ENCODE measurements at regions not wholly inside any gene's neighbourhood (a gene's known extent, or its start where the extent isn't known, plus 50 kb on each side); places are given as distances from the start of the nearest gene placed in this dataset.

DNA sequence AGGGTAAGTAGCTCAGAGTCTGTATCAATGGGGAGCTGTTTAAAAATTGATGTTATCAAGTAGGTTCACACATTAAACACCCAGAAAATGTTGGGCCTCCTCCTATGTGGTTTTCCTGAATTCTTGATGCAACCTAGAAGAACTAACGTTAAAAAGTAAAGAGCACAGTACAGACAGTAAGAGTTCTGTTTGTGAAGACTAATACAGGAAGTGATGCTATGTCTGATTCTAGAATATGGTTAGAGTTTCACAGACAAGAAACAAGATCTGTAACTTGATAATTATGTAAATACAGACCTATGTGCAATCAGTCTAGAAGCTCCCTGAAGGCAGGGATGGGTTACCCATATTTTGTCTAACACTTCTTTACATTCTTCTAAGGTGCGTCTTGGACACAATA lies 214.9 kb upstream of the BTG1 start:
- intact Hi-C loops (cut with micrococcal nuclease; ENCODE audit: unreplicated experiment): no loop called here
- DNase-seq (ENCODE audit: low spot score): no peak
- no peak overlapping the region for H3K4me3 ChIP-seq (ENCODE audit: low read depth, low read length, poor library complexity, severe bottlenecking)
- no peak overlapping the region for H3K27ac ChIP-seq (ENCODE audit: low read depth, low read length, poor library complexity, severe bottlenecking)
- ChIA-PET CTCF (no interaction called here), POLR2A (ENCODE audit: low non-redundant PET) (no interaction called here)
- H3K4me1 ChIP-seq (ENCODE audit: insufficient read depth, low read length, poor library complexity, severe bottlenecking): peaks cover 21% of the 10 kb centered on the region
- no peaks in the 10 kb centered on the region for H3K27me3 ChIP-seq (replicated peaks; ENCODE audit: insufficient read depth, low read depth, low read length, poor library complexity)
- BruUV-seq (replicated peaks): no TSS peak
- H3K36me3 ChIP-seq (ENCODE audit: insufficient read depth, low read length, poor library complexity, severe bottlenecking): no peaks in the 10 kb centered on the region
- H3K9me3 ChIP-seq (ENCODE audit: low read depth, low read length, poor library complexity, severe bottlenecking): no peaks in the 10 kb centered on the region
- TF ChIP-seq EZH2 (IDR thresholded peaks at IDR 0.05; ENCODE audit: borderline replicate concordance, low read depth, low read length, poor library complexity, severe bottlenecking): no peak
- TF ChIP-seq, protein P1, sequence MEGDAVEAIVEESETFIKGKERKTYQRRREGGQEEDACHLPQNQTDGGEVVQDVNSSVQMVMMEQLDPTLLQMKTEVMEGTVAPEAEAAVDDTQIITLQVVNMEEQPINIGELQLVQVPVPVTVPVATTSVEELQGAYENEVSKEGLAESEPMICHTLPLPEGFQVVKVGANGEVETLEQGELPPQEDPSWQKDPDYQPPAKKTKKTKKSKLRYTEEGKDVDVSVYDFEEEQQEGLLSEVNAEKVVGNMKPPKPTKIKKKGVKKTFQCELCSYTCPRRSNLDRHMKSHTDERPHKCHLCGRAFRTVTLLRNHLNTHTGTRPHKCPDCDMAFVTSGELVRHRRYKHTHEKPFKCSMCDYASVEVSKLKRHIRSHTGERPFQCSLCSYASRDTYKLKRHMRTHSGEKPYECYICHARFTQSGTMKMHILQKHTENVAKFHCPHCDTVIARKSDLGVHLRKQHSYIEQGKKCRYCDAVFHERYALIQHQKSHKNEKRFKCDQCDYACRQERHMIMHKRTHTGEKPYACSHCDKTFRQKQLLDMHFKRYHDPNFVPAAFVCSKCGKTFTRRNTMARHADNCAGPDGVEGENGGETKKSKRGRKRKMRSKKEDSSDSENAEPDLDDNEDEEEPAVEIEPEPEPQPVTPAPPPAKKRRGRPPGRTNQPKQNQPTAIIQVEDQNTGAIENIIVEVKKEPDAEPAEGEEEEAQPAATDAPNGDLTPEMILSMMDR (conservative IDR thresholded peaks at IDR 0.05; ENCODE audit: low read depth, low read length): no peak

DNA sequence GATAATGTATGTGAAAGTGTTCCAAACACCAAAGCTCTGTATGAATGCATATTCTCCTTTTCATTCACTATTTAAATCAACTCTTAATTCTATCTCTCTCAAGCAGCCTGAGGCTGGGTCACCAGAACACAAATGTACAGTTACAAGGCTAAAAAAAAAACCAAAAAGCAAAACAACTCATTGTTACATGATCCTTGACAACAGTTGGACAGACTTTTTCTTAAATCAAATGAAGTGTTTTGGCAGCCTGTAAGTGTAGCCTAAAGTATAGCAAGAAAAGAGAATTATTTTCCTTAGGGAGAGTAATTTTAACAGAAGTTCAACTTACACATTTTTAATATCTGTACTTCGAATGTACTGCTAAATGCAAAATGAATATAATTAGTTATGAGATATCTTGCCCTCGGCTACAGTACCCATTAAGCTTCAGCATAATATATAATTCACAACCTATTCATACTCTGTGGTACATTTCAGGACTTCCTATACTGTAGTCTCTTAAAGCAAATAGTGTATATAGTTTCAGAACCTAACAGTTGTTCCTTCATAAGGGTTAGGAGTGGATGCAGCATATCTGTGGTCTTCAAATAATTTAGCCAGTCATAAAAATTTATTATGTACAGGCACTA lies 214.0 kb upstream of the BTG1 start:
- DNase-seq (ENCODE audit: low spot score): no peak
- Histone ChIP-seq H3K4me3 (ENCODE audit: low read depth, low read length, poor library complexity, severe bottlenecking) (no peak overlapping the region), H3K9me3 (ENCODE audit: low read depth, low read length, poor library complexity, severe bottlenecking) (no peaks in the 10 kb centered on the region), H3K27ac (ENCODE audit: low read depth, low read length, poor library complexity, severe bottlenecking) (no peak overlapping the region), H3K27me3 (replicated peaks; ENCODE audit: insufficient read depth, low read depth, low read length, poor library complexity) (no peaks in the 10 kb centered on the region), H3K4me1 (ENCODE audit: insufficient read depth, low read length, poor library complexity, severe bottlenecking) (peaks cover 19% of the 10 kb centered on the region), H3K36me3 (ENCODE audit: insufficient read depth, low read length, poor library complexity, severe bottlenecking) (no peaks in the 10 kb centered on the region)
- no TSS peak for BruUV-seq (replicated peaks)
- intact Hi-C loops (cut with micrococcal nuclease; ENCODE audit: unreplicated experiment): no loop called here
- CTCF ChIA-PET: interaction anchor here (0.6 kb wide), 1 partner anchor 303 kb away, joined by 4 read pairs; no protein-coding TSS in a partner anchor
- POLR2A ChIA-PET (ENCODE audit: low non-redundant PET): no interaction called here
- TF ChIP-seq, protein P1 (conservative IDR thresholded peaks at IDR 0.05; ENCODE audit: low read depth, low read length): no peak
- TF ChIP-seq EZH2 (IDR thresholded peaks at IDR 0.05; ENCODE audit: borderline replicate concordance, low read depth, low read length, poor library complexity, severe bottlenecking): no peak

DNA sequence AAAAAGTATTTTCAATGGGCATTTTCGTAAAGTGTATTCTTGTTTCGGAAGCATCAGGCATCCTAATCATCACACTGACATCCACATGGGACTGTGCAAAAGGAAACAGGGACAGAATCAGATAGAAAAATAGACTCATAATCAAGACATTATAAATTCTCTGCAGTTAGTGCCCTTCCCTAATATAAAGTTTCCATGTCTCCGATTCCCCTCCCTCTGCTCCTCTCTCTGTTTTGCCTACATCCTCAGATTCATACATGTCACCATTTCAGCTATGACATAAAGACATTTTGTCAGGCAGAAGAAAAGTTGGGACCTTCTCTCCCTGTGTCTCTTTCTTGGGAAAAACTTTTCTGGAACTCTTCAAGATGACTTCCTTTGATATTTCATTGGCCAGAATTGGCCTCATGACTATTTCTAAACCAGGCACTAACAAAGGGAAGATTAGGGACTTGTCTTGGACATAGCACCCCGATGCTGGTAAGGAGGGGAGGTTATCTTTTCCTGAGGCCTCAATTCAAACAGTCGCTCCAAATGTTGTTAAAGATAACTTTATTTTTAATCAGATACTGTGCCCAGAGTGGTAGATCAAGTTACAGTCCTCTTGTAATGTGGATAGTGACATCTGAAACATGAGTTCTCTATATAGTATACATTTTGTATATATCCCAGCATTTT lies 212.1 kb upstream of the BTG1 start:
- no peaks in the 10 kb centered on the region for H3K36me3 ChIP-seq (ENCODE audit: insufficient read depth, low read length, poor library complexity, severe bottlenecking)
- H3K9me3 ChIP-seq (ENCODE audit: low read depth, low read length, poor library complexity, severe bottlenecking): no peaks in the 10 kb centered on the region
- H3K4me3 ChIP-seq (ENCODE audit: low read depth, low read length, poor library complexity, severe bottlenecking): no peak overlapping the region
- POLR2A ChIA-PET (ENCODE audit: low non-redundant PET): no interaction called here
- no TSS peak for BruUV-seq (replicated peaks)
- TF ChIP-seq EZH2 (IDR thresholded peaks at IDR 0.05; ENCODE audit: borderline replicate concordance, low read depth, low read length, poor library complexity, severe bottlenecking): no peak
- TF ChIP-seq, protein P1 (conservative IDR thresholded peaks at IDR 0.05; ENCODE audit: low read depth, low read length): no peak
- H3K4me1 ChIP-seq (ENCODE audit: insufficient read depth, low read length, poor library complexity, severe bottlenecking): peaks cover 4% of the 10 kb centered on the region
- H3K27ac ChIP-seq (ENCODE audit: low read depth, low read length, poor library complexity, severe bottlenecking): no peak overlapping the region
- no peak for DNase-seq (ENCODE audit: low spot score)
- H3K27me3 ChIP-seq (replicated peaks; ENCODE audit: insufficient read depth, low read depth, low read length, poor library complexity): no peaks in the 10 kb centered on the region
- intact Hi-C loops (cut with micrococcal nuclease; ENCODE audit: unreplicated experiment): no loop called here
- CTCF ChIA-PET: no interaction called here

All from A673 (cell line).